ENCODE measurements at regions not wholly inside any gene's neighbourhood (a gene's known extent, or its start where the extent isn't known, plus 50 kb on each side); places are given as distances from the start of the nearest gene placed in this dataset.
A peak's percentile ranks its signal among the peaks of the same experiment; 100 is the strongest.

DNA sequence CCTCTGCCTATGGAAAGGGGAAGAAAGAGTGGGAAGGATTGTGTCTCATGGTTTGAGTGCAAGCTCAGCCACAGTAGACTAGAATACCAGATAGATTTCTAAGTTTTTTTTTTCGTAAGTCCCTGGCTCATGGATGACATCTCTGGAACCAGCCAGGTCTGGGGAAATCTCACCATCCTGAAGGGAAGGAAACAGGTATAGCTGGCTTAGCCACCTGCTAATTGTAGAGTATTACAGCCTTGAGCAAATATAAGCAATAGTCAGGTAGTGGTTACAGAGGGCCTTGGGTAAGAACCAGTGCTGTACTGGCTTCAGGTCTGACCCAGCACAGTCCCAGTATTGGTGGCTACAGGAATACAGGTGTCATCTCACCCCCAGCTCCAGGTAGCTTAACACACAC, 500.9 kb upstream of the PRMT6 start:
- no peak for DNase-seq (ENCODE audit: low read depth)

GRCh38 chr1:106564192-106564591, 492.3 kb upstream of the PRMT6 start:
- DNase-seq (ENCODE audit: low read depth) = no peak

GRCh38 chr1:106568201-106568974, 488.1 kb upstream of the PRMT6 start:
- DNase-seq (ENCODE audit: low read depth) = no peak

DNA sequence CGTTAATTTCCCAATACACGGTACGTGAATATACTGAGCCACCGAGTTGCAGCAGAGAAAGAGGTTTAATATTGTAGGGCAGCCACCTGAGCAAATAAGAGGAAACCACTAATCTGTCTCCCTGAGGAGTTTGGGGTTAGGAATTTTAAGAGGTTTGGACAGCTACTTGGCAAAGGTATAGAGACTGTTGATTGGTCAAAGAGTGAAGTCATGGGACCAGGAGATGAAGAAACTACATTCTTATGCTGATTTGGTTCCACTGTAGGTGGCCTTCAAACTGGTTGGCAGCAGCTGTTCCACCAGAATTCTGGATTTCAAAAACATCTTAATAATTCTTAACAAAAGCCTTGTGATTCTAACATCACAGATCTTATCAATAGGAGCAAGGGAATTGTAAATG, 485.4 kb upstream of the PRMT6 start:
- no peak for DNase-seq (ENCODE audit: low read depth)

DNA sequence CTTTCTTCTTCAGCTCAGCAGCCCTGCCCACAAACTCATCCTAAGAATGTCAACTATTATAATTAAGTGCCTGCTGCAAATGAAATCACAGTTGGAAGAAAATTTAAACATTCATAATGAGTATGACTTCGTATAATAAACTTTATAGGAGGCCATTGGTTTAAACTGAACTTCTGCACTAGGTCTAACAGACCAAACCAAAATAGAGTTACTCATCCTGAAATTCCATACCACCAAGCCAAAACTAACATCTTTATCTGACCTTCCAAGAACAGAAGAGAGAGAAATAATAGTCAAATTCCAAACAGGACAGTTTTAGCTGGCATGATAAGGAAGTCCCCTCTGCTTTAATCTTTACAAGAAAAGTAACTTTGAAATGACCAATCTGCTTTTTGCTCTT, 472.4 kb upstream of the PRMT6 start:
- no peak for DNase-seq (ENCODE audit: low read depth)

- no peak for DNase-seq (ENCODE audit: low read depth)
Measured at GRCh38 chr1:106584676-106585075, 471.8 kb upstream of the PRMT6 start.

- DNase-seq (ENCODE audit: low read depth) = no peak
Measured at GRCh38 chr1:106600626-106601025, 455.8 kb upstream of the PRMT6 start.

GRCh38 chr1:106603616-106604015, 452.9 kb upstream of the PRMT6 start:
- no peak for DNase-seq (ENCODE audit: low read depth)

GRCh38 chr1:106608841-106609240, 447.6 kb upstream of the PRMT6 start:
- DNase-seq (ENCODE audit: low read depth) = no peak

- no peak for DNase-seq (ENCODE audit: low read depth)
Measured at GRCh38 chr1:106613068-106613467, 443.4 kb upstream of the PRMT6 start.

- DNase-seq (ENCODE audit: low read depth) = no peak
Measured at GRCh38 chr1:106613861-106614260, 442.6 kb upstream of the PRMT6 start.

- DNase-seq (ENCODE audit: low read depth) = no peak
Measured at GRCh38 chr1:106615473-106615872, 441.0 kb upstream of the PRMT6 start.

DNA sequence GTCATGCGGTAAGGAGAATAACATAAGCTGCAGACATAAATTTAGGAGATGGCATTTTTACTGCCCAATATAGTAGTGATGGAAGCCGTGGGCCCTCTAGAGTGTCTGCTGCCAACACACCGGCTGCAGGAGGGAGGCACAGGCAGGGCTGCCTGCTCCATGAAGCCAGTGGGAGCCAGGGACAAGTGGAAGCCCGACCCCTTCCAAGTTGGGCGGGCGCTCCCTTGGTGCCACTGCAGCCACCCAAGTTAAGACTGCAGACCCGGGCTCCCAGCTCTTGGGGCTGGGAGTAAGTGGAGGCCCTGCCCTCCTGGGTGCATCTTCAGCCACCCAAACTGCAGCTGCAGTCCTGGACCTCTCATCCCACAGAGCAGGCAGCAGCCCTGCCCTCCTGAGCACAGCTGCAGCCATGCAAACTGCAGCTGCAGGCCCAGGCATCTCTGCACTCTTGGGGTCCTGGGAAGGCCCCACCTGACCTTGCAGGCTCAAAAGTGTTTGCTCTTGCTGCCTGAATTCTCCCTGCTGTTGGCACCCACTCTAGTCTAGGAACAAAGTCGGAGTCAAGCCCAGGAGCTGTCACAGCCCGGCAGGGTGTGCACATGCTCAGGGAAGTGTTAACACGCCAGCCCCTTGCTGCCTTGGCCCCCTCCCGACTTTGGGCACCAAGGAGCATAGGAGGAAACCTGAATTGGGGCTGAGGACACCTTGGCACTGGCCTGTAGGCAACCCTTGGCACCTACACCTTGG, 437.2 kb upstream of the PRMT6 start:
- no peak for DNase-seq (ENCODE audit: low read depth)

DNA sequence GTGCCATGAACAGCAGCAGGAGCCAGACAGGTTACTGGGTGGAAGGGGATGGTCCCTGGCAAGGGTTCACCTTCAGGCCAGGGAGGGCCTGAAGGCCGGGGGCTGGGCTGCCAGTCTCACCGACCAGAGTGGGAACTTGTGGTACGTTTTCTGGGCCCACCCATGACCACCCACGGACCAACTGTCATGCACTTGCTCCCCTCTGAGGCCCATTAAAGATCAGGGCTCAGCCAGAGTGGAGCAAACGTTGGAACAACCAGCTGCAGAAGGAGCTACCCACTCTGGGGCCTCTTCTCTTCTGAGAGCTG, 436.7 kb upstream of the PRMT6 start:
- no peak for DNase-seq (ENCODE audit: low read depth)

- DNase-seq (ENCODE audit: low read depth) = peak; percentile 44
Measured at GRCh38 chr1:106620521-106620954, 435.9 kb upstream of the PRMT6 start.

DNA sequence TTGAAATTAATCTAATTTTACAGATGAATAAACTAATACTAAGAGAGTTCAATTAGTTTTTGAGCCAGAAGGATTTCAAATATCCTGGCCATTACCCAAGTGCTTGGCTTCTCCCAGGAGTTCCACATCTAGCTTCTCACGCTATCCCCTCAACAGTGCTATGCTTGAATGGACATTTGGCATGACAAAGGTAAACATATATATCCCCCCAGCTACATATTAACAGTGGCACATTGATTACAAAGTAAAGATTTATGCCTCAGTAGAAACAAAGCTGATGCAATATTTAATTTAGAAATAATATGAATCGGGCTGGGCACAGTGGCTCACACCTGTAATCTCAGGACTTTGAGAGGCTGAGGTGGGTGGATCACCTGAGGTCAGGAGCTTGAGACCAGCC, 434.6 kb upstream of the PRMT6 start:
- no peak for DNase-seq (ENCODE audit: low read depth)

DNA sequence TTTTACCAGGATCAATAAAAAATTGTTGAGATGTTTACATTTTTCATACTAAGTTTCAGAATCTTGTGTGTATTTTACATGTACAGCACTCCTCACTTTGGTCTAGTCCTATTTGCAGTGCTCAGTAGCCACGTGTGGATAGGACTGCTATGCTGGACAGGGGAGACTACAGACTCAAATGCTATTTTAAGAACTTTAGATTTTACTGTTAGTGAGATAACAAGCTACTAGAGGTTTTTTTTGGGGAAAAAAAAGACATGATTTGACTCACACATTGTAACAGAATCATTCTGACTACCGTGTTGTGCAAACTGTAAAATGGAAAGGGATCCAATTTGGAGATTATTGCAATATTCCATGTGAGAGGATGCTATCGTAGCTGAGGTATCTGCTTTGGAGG, 418.9 kb upstream of the PRMT6 start:
- no peak for DNase-seq (ENCODE audit: low read depth)

GRCh38 chr1:106646261-106646784, 410.2 kb upstream of the PRMT6 start:
- no peak for DNase-seq (ENCODE audit: low read depth)

- DNase-seq (ENCODE audit: low read depth) = no peak
Measured at GRCh38 chr1:106646816-106647215, 409.7 kb upstream of the PRMT6 start.

- DNase-seq (ENCODE audit: low read depth) = no peak
Measured at GRCh38 chr1:106651028-106651762, 405.3 kb upstream of the PRMT6 start.

DNA sequence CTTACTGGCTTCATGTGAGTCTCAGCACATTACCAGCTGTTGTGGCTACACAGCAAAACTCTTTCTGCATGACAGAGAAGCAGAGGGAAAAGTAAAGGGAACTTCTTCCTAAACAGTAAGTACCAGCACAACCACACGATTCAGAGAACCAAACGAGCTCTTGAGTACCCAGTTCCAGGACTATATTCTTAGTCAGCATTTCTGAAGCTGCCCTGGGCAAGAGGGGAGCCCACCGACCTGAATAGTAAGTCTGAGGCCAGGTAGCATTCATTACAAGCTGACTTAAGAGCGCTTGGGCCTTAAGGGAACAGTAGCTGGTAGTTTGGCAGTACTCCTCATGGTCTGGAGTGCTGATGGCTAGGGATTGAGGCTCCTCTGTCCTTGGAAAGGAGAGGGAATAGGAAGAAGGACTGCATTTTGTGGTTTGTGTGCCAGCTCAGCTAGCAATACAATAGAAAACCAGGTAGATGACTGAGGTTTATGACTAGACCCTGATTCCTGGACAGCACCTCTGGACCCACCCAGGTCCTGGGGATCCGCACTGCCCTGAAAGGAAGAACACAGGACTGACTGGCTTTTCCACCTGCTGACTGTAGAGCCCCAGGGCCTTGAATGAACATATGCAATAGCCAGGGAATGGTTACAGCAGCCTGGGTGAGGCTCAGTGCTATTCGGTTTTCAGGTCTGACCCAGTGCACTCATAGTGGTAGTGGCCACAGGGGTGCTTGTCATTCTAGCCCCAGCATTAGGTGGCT, 396.8 kb upstream of the PRMT6 start:
- no peak for DNase-seq (ENCODE audit: low read depth)

DNA sequence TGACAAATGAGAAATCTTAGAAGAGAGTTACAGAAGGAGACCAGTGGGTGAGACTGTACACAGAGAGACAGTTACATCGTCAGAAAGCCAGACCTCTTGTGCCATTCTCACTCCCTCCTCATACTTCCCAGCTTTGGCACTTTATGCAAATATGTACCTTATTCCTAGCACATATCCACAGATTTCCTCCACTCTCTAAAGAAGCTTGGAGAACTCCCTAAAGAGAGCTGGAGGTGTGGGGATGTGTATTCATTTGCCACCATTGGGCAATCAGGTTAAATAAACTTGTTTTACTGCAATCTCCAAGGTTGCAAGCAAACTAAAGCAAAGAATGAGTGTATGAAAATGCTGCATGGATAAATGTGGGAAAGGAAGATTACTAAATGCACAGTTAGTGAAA, 380.9 kb upstream of the PRMT6 start:
- no peak for DNase-seq (ENCODE audit: low read depth)

Measured in M059J (cell line).